ENCODE measurements at regions not wholly inside any gene's neighbourhood (a gene's known extent, or its start where the extent isn't known, plus 50 kb on each side); places are given as distances from the start of the nearest gene placed in this dataset.
A peak's percentile ranks its signal among the peaks of the same experiment; 100 is the strongest.

DNA sequence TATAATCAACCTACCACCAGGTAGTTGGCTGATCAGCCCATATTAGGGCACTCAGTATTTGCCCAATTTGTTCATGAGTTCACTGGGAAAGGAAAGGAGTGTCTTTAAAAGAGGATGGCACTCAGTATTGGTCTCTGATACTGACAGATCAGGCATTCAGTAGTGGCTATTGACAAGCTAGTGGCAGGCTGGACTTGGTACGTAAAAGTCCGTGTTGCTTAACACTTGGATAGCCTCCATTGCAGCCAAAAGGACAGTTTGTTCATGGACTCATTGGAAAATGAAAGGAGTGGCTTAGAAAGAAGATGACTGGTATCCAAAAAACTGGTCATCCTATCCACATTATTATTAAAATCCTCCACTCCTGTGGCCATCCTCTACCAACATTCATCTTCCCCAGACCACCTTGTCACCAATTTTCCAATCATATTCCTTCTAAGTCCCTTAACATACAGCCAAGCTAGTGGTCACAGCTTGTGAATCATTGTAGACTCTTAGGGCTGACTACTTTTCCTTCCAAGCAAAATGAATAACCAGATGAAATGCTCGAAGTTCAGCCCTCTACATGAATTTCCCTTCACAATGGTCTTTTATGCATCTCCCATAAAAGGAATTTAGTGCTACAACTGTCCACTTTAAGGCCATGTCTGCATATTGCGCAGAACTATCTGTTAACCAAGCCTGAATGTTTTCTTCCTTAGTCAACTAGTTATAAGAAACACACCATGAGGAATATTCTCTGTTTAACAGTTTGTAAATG lies 78.6 kb upstream of the MAGI2 start:
- TF ChIP-seq, protein P1, sequence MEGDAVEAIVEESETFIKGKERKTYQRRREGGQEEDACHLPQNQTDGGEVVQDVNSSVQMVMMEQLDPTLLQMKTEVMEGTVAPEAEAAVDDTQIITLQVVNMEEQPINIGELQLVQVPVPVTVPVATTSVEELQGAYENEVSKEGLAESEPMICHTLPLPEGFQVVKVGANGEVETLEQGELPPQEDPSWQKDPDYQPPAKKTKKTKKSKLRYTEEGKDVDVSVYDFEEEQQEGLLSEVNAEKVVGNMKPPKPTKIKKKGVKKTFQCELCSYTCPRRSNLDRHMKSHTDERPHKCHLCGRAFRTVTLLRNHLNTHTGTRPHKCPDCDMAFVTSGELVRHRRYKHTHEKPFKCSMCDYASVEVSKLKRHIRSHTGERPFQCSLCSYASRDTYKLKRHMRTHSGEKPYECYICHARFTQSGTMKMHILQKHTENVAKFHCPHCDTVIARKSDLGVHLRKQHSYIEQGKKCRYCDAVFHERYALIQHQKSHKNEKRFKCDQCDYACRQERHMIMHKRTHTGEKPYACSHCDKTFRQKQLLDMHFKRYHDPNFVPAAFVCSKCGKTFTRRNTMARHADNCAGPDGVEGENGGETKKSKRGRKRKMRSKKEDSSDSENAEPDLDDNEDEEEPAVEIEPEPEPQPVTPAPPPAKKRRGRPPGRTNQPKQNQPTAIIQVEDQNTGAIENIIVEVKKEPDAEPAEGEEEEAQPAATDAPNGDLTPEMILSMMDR (conservative IDR thresholded peaks at IDR 0.05; ENCODE audit: low read length) = no peak
- DNase-seq (ENCODE audit: low read depth) = no peak
- H3K4me3 ChIP-seq (ENCODE audit: low read length) = no peak overlapping the region

DNA sequence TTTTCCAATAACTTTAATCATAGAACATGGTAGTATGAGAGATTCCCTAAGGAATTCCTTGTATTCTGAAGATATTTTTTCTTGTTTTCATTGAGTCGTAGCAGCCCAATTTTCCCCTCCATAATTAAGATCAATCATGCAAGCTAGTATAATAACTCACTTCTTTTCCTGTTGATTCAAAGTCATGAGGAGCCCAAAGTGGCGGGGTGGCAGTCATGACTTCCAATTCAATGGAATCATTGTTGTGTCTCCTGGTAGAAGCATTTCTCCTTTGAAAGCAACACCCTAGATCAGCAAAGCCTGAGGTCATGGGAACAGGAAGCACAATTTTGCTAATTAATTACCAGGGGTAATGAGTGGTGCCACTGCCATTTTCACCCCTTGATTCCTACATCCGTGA lies 77.6 kb upstream of the MAGI2 start:
- TF ChIP-seq, protein P1 (conservative IDR thresholded peaks at IDR 0.05; ENCODE audit: low read length) = no peak
- no peak overlapping the region for H3K4me3 ChIP-seq (ENCODE audit: low read length)
- no peak for DNase-seq (ENCODE audit: low read depth)

DNA sequence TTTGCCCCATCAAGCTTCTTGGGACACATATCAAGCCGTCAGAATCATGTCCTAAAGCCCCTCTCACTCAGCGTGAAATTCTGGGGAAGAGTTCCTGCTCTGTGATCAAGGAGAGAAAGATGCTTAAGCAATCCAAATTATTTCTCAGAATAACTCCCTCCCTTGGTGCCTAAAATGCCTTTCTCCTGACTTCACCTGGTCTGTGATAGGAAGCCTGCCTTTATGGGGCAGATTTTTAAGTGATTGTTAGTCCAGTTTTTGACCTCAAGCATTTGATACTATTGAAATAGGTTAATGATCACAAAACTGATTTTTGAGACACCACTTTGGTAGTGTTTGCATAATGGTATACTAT lies 76.4 kb upstream of the MAGI2 start:
- H3K4me3 ChIP-seq (ENCODE audit: low read length) = no peak overlapping the region
- peak; percentile 36 for DNase-seq (ENCODE audit: low read depth)
- TF ChIP-seq, protein P1 (conservative IDR thresholded peaks at IDR 0.05; ENCODE audit: low read length) = no peak

DNA sequence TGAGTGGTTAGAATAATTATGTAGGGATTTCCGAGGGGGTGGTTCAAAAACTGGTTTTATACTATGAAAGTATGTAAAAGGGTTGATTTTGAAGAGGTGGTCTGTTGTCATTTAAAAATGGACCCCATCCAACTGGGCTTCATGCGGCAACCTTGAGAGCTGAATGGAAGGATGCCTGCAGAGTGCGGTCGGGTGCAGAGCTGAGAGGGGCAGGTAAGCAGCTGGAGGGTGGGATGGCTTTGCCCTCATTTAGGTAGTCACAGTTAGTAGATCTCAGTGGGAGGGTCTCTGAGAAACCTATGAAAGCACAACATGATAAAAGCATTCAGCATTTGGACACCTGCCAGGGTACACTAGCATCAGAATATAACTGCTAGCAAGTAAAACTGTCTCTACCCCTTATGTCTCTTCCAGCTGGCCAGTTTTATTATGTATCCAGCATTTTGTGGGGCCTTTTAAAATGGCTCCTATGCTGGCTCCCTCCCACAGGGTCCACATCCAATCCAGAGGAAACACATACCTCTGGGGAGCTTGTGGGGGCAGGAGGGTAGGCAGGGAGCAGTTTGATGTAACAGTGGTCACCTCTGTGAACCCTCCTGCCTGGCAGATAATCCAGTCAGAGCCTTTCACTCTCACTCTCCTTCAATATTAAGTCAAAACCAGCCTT lies 75.9 kb upstream of the MAGI2 start:
- TF ChIP-seq, protein P1 (conservative IDR thresholded peaks at IDR 0.05; ENCODE audit: low read length) = no peak
- no peak for DNase-seq (ENCODE audit: low read depth)
- no peak overlapping the region for H3K4me3 ChIP-seq (ENCODE audit: low read length)

DNA sequence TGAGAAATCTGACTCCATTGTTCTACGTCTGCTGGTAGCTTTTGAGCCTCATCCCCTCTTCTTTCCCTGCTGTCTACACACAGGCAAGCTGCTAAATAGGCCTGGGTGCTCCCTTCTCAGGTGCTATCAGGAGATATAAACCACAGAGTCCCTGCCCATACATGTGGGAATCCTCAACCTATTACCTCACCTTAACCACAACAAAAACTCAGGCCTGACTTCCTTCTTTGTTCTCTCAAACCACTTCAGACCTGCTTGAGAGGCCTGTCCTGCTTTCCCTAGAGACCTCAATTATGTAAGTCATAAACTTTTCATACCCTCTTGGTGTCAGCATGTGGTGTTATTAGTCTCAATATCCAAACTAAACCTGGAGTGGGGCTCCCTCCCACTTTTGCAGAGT lies 75.0 kb upstream of the MAGI2 start:
- DNase-seq (ENCODE audit: low read depth) = no peak
- no peak overlapping the region for H3K4me3 ChIP-seq (ENCODE audit: low read length)
- TF ChIP-seq, protein P1 (conservative IDR thresholded peaks at IDR 0.05; ENCODE audit: low read length) = no peak

DNA sequence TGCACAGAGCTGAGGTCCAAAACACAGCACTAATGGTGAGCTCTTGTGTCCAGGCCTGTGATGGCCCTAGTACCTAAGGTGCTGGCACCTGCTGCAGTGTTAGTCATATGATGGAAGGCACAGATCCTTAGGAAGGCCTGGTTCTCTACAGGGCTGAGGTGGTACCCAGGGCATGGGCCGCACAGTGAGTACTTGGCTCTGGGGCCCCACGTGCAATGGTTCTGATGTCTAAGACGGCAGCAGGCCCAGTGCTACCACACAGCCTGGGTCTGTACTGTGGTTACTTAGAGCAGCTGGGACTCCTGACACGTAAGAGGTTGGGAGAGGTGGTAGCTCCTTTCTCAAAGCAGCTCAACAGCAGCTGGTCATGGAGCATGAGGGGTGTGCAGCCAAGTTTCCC lies 70.6 kb upstream of the MAGI2 start:
- TF ChIP-seq, protein P1 (conservative IDR thresholded peaks at IDR 0.05; ENCODE audit: low read length) = no peak

DNA sequence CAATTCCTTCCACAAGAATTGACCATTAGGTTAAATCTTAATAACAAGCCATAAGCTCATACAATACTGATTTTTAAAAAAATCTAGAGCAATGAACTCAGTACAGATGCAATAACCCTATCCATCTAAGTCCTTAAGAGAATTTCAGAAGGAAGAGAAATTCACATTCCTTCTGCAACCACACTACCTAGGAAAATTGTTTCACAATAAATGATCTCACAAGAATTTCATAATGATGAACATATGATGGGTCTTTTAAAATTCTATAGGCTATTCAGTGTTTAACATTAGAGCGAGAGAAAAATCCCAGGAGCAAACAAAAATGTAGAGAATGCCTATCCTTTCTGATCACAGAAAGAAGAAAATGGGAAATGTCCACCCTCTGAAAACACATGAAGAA lies 70.0 kb upstream of the MAGI2 start:
- TF ChIP-seq, protein P1 (conservative IDR thresholded peaks at IDR 0.05; ENCODE audit: low read length) = no peak
- DNase-seq (ENCODE audit: low read depth) = peak; percentile 58
- H3K4me3 ChIP-seq (ENCODE audit: low read length) = no peak overlapping the region

More for the DNA sequence above, 70.6 kb upstream of the MAGI2 start:
- H3K4me3 ChIP-seq (ENCODE audit: low read length) = no peak overlapping the region
- no peak for DNase-seq (ENCODE audit: low read depth)
